Activated naive CD4-positive, alpha-beta T cell treated with anti-CD3 and anti-CD28 coated beads, Interleukin-2, amount 50 U/mL, for 24 hours (primary cell): ENCODE measurements at regions not wholly inside any gene's neighbourhood (a gene's known extent, or its start where the extent isn't known, plus 50 kb on each side); places are given as distances from the start of the nearest gene placed in this dataset.
"Not testable (repeated sequence)": the region's sequence is repeated elsewhere in the genome, so short reads cannot be mapped to it uniquely, and the experiment has no call there.

Experiments
- H3K27ac Mint-ChIP-seq: one replicate; pipeline ENCODE4 v1.8.0; 2021; ENCODE audit warnings: mild to moderate bottlenecking, mixed read lengths
- H3K27me3 Mint-ChIP-seq: one replicate; pipeline ENCODE4 v1.8.0; 2021; ENCODE audit warnings: mixed read lengths
- H3K36me3 Mint-ChIP-seq: one replicate; pipeline ENCODE4 v1.8.0; 2021; ENCODE audit warnings: mixed read lengths
- H3K4me1 Mint-ChIP-seq: one replicate; pipeline ENCODE4 v1.8.0; 2021; ENCODE audit warnings: mixed read lengths
- H3K4me3 Mint-ChIP-seq: one replicate; pipeline ENCODE4 v1.8.0; 2021; ENCODE audit warnings: mild to moderate bottlenecking, mixed read lengths
- H3K9me3 Mint-ChIP-seq: one replicate; pipeline ENCODE4 v1.8.0; 2021; ENCODE audit warnings: mixed read lengths

GRCh38 chr5:118519466-118519865, 468.9 kb downstream of the DTWD2 start:
- Mint-ChIP-seq H3K9me3 (no peaks in the 10 kb centered on the region), H3K4me1 (no peaks in the 10 kb centered on the region), H3K4me3 (no peak overlapping the region)

GRCh38 chr5:118518720-118519119, 469.6 kb downstream of the DTWD2 start:
- peaks cover 1% of the 10 kb centered on the region for H3K27me3 Mint-ChIP-seq
- no peaks in the 10 kb centered on the region for H3K9me3 Mint-ChIP-seq
- H3K36me3 Mint-ChIP-seq = no peaks in the 10 kb centered on the region
- H3K4me3 Mint-ChIP-seq = no peak overlapping the region
- no peak overlapping the region for H3K27ac Mint-ChIP-seq
- no peaks in the 10 kb centered on the region for H3K4me1 Mint-ChIP-seq

More at GRCh38 chr5:118519466-118519865, 468.9 kb downstream of the DTWD2 start:
- H3K27ac Mint-ChIP-seq = no peak overlapping the region
- H3K36me3 Mint-ChIP-seq = no peaks in the 10 kb centered on the region
- peaks cover 1% of the 10 kb centered on the region for H3K27me3 Mint-ChIP-seq

GRCh38 chr5:118511846-118512245, 476.5 kb downstream of the DTWD2 start:
- H3K4me1 Mint-ChIP-seq = no peaks in the 10 kb centered on the region
- H3K27me3 Mint-ChIP-seq = peaks cover 2% of the 10 kb centered on the region
- no peak overlapping the region for H3K27ac Mint-ChIP-seq
- H3K4me3 Mint-ChIP-seq = no peak overlapping the region
- no peaks in the 10 kb centered on the region for H3K36me3 Mint-ChIP-seq
- H3K9me3 Mint-ChIP-seq = no peaks in the 10 kb centered on the region

- Mint-ChIP-seq H3K27ac (no peak overlapping the region), H3K9me3 (peaks cover 13% of the 10 kb centered on the region), H3K36me3 (no peaks in the 10 kb centered on the region), H3K4me3 (no peak overlapping the region), H3K4me1 (no peaks in the 10 kb centered on the region), H3K27me3 (peaks cover 2% of the 10 kb centered on the region)
Observed at GRCh38 chr5:118506217-118506852, 482.0 kb downstream of the DTWD2 start.

GRCh38 chr5:118502232-118502631, 486.1 kb downstream of the DTWD2 start:
- H3K27me3 Mint-ChIP-seq, H3K4me1 Mint-ChIP-seq, H3K27ac Mint-ChIP-seq, H3K36me3 Mint-ChIP-seq, H3K4me3 Mint-ChIP-seq: not testable (repeated sequence)
- peaks cover 13% of the 10 kb centered on the region for H3K9me3 Mint-ChIP-seq

- no peaks in the 10 kb centered on the region for H3K9me3 Mint-ChIP-seq
- no peak overlapping the region for H3K27ac Mint-ChIP-seq
- no peak overlapping the region for H3K4me3 Mint-ChIP-seq
- no peaks in the 10 kb centered on the region for H3K27me3 Mint-ChIP-seq
- no peaks in the 10 kb centered on the region for H3K4me1 Mint-ChIP-seq
- no peaks in the 10 kb centered on the region for H3K36me3 Mint-ChIP-seq
Observed at GRCh38 chr5:118491351-118491750, 497.0 kb downstream of the DTWD2 start.

- Mint-ChIP-seq H3K4me1 (no peaks in the 10 kb centered on the region), H3K27ac (no peak overlapping the region), H3K27me3 (no peaks in the 10 kb centered on the region), H3K9me3 (peaks cover 12% of the 10 kb centered on the region), H3K4me3 (no peak overlapping the region), H3K36me3 (no peaks in the 10 kb centered on the region)
Observed at GRCh38 chr5:118486647-118487225, 501.6 kb downstream of the DTWD2 start.

- Mint-ChIP-seq H3K4me1 (no peaks in the 10 kb centered on the region), H3K9me3 (peaks cover 22% of the 10 kb centered on the region), H3K4me3 (no peak overlapping the region), H3K27ac (no peak overlapping the region), H3K36me3 (no peaks in the 10 kb centered on the region), H3K27me3 (no peaks in the 10 kb centered on the region)
Observed at GRCh38 chr5:118479285-118479684, 509.1 kb downstream of the DTWD2 start.

GRCh38 chr5:118478852-118479251, 509.5 kb downstream of the DTWD2 start:
- H3K27me3 Mint-ChIP-seq = no peaks in the 10 kb centered on the region

GRCh38 chr5:118468085-118468484, 520.3 kb downstream of the DTWD2 start:
- no peak overlapping the region for H3K27ac Mint-ChIP-seq
- H3K4me1 Mint-ChIP-seq = no peaks in the 10 kb centered on the region
- H3K36me3 Mint-ChIP-seq = no peaks in the 10 kb centered on the region
- no peak overlapping the region for H3K4me3 Mint-ChIP-seq
- peaks cover 6% of the 10 kb centered on the region for H3K9me3 Mint-ChIP-seq
- no peaks in the 10 kb centered on the region for H3K27me3 Mint-ChIP-seq

More at GRCh38 chr5:118478852-118479251, 509.5 kb downstream of the DTWD2 start:
- Mint-ChIP-seq H3K4me3 (no peak overlapping the region), H3K36me3 (no peaks in the 10 kb centered on the region), H3K4me1 (no peaks in the 10 kb centered on the region), H3K27ac (no peak overlapping the region), H3K9me3 (peaks cover 18% of the 10 kb centered on the region)

GRCh38 chr5:118467103-118467502, 521.2 kb downstream of the DTWD2 start:
- no peak overlapping the region for H3K4me3 Mint-ChIP-seq
- no peaks in the 10 kb centered on the region for H3K27me3 Mint-ChIP-seq
- peaks cover 6% of the 10 kb centered on the region for H3K9me3 Mint-ChIP-seq
- no peaks in the 10 kb centered on the region for H3K4me1 Mint-ChIP-seq
- H3K27ac Mint-ChIP-seq = no peak overlapping the region
- H3K36me3 Mint-ChIP-seq = no peaks in the 10 kb centered on the region

- no peaks in the 10 kb centered on the region for H3K4me1 Mint-ChIP-seq
- H3K9me3 Mint-ChIP-seq = peaks cover 6% of the 10 kb centered on the region
- no peaks in the 10 kb centered on the region for H3K27me3 Mint-ChIP-seq
- no peaks in the 10 kb centered on the region for H3K36me3 Mint-ChIP-seq
- no peak overlapping the region for H3K27ac Mint-ChIP-seq
- H3K4me3 Mint-ChIP-seq = no peak overlapping the region
Observed at GRCh38 chr5:118466418-118466817, 521.9 kb downstream of the DTWD2 start.

- not testable (repeated sequence) for H3K9me3 Mint-ChIP-seq, H3K4me1 Mint-ChIP-seq, H3K27me3 Mint-ChIP-seq, H3K27ac Mint-ChIP-seq, H3K36me3 Mint-ChIP-seq, H3K4me3 Mint-ChIP-seq
Observed at GRCh38 chr5:118462276-118462675, 526.1 kb downstream of the DTWD2 start.

- H3K4me3 Mint-ChIP-seq = no peak overlapping the region
Observed at GRCh38 chr5:118461436-118461835, 526.9 kb downstream of the DTWD2 start.

GRCh38 chr5:118459490-118459889, 528.9 kb downstream of the DTWD2 start:
- Mint-ChIP-seq H3K36me3 (no peaks in the 10 kb centered on the region), H3K27me3 (no peaks in the 10 kb centered on the region), H3K4me1 (no peaks in the 10 kb centered on the region), H3K9me3 (no peaks in the 10 kb centered on the region), H3K4me3 (no peak overlapping the region), H3K27ac (no peak overlapping the region)

More at GRCh38 chr5:118461436-118461835, 526.9 kb downstream of the DTWD2 start:
- Mint-ChIP-seq H3K36me3 (no peaks in the 10 kb centered on the region), H3K4me1 (no peaks in the 10 kb centered on the region), H3K27ac (no peak overlapping the region), H3K27me3 (no peaks in the 10 kb centered on the region), H3K9me3 (no peaks in the 10 kb centered on the region)

GRCh38 chr5:118456085-118456484, 532.3 kb downstream of the DTWD2 start:
- H3K4me1 Mint-ChIP-seq = no peaks in the 10 kb centered on the region
- no peaks in the 10 kb centered on the region for H3K9me3 Mint-ChIP-seq
- no peak overlapping the region for H3K4me3 Mint-ChIP-seq
- no peaks in the 10 kb centered on the region for H3K36me3 Mint-ChIP-seq
- H3K27ac Mint-ChIP-seq = no peak overlapping the region
- H3K27me3 Mint-ChIP-seq = no peaks in the 10 kb centered on the region
